Uterus (tissue), 3 donors: ENCODE measurements at regions not wholly inside any gene's neighbourhood (a gene's known extent, or its start where the extent isn't known, plus 50 kb on each side); places are given as distances from the start of the nearest gene placed in this dataset.

ENCODE experiments used
- DNase-seq, 2 donors: peaks; one replicate each; pipeline ENCODE4 v3.0.0-alpha.2; 2019 to 2020
- H3K27ac ChIP-seq, 2 donors: fragments of 200-600 bp; sonication (generic); 1 replicate in 1 of 2; 2 replicates in 1 of 2; pipeline ENCODE4 v1.5.1; 2016 to 2018
- H3K27me3 ChIP-seq, 2 donors: fragments of 200-600 bp; sonication (generic); one replicate each; pipeline ENCODE4 v1.5.1; 2018 to 2019; ENCODE audit warnings: control low read depth in 1 of 2
- H3K36me3 ChIP-seq, 2 donors: fragments of 200-600 bp; sonication (generic); one replicate each; pipeline ENCODE4 v1.5.1; 2019; ENCODE audit warnings: control low read depth in 1 of 2
- H3K4me1 ChIP-seq, 2 donors: fragments of 200-600 bp; sonication (generic); one replicate each; pipeline ENCODE4 v1.5.1; 2018 to 2019; ENCODE audit warnings: control low read depth in 1 of 2
- H3K4me3 ChIP-seq, 2 donors: fragments of 200-600 bp; sonication (generic); 1 replicate in 1 of 2; 2 replicates in 1 of 2; pipeline ENCODE4 v1.5.1; 2018 to 2019; ENCODE audit warnings: mild to moderate bottlenecking in 1 of 2
- H3K9me3 ChIP-seq, 2 donors: fragments of 200-600 bp; sonication (generic); one replicate each; pipeline ENCODE4 v1.5.1; 2019; ENCODE audit warnings: control low read depth in 1 of 2
- POLR2A ChIP-seq, 2 donors: fragments of 450-650 bp; IDR thresholded peaks; one replicate each; pipeline ENCODE4 v1.6.1; 2016; ENCODE audit warnings: antibody characterized with exemption in 2 of 2, mild to moderate bottlenecking in 1 of 2, moderate library complexity in 1 of 2
- intact Hi-C: fragments of 100-400 bp; cut with DNase I; formaldehyde crosslinking; loops from one replicate; pipeline ENCODE4 v1.15.1; 2023; ENCODE audit warnings: low total_unique reads
- TF ChIP-seq, protein P1 (sequence below), 4 experiments: fragments of 200-600 bp in 2 of 4; fragments of 450-650 bp in 2 of 4; sonication (generic) in 2 of 4; IDR thresholded peaks; one replicate each; pipeline ENCODE4 v1.5.1; 2016 to 2019; ENCODE audit warnings: antibody characterized with exemption in 4 of 4, mild to moderate bottlenecking in 2 of 4, moderate library complexity in 1 of 4
- donor health status: DM: yes; HTN: yes; CAD: no.

DNA sequence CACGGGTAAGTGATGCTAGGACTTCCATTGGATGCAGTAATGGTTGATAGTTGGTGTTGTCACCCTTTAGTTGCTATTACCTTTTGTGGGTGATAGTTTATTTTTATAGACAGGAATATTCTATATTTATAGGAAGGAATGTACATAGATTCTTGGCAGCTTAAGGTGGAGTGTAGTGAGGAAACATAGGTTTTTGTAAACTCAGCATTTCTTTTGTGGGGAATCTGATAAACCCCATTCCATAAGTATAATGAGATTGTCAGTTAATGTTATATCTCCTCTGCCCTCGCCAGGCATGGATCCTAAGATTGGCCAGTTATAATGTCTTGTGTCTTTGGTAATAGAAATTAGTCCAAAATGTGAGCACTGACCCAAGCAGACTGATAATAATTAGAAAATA is 262.7 kb downstream of the JRKL start:
- no peaks in the 10 kb centered on the region for H3K27me3 ChIP-seq
- H3K4me3 ChIP-seq: no peak overlapping the region
- intact Hi-C loops: no loop called here
- H3K36me3 ChIP-seq: no peaks in the 10 kb centered on the region
- DNase-seq: no peak
- H3K9me3 ChIP-seq: no peaks in the 10 kb centered on the region
- H3K4me1 ChIP-seq: no peaks in the 10 kb centered on the region
- H3K27ac ChIP-seq: no peak overlapping the region
- no peak for TF ChIP-seq POLR2A (IDR thresholded peaks at IDR 0.05)

DNA sequence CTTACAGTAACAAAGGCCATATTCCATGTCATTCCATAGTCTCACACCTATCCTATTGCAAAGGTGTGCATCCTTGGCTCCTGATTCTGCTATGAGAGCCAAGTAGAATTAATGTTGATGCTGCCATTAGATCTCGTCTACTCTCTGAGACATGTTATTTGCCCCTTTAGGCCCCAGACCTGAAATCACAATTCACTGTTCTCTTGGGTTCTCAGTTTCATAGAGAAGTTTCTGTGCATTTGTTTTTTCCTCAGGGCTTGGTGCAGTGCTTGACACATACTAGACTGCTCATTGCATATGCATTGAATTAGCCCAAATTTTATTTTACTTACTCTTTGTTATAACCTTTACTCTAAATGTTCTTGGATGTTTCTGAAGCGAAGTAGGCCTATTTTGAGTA is 265.7 kb downstream of the JRKL start:
- no peaks in the 10 kb centered on the region for H3K36me3 ChIP-seq
- H3K27ac ChIP-seq: no peak overlapping the region
- no peaks in the 10 kb centered on the region for H3K27me3 ChIP-seq
- no peaks in the 10 kb centered on the region for H3K4me1 ChIP-seq
- no peaks in the 10 kb centered on the region for H3K9me3 ChIP-seq
- intact Hi-C loops: no loop called here
- no peak overlapping the region for H3K4me3 ChIP-seq
- no peak for DNase-seq
- TF ChIP-seq, protein P1, sequence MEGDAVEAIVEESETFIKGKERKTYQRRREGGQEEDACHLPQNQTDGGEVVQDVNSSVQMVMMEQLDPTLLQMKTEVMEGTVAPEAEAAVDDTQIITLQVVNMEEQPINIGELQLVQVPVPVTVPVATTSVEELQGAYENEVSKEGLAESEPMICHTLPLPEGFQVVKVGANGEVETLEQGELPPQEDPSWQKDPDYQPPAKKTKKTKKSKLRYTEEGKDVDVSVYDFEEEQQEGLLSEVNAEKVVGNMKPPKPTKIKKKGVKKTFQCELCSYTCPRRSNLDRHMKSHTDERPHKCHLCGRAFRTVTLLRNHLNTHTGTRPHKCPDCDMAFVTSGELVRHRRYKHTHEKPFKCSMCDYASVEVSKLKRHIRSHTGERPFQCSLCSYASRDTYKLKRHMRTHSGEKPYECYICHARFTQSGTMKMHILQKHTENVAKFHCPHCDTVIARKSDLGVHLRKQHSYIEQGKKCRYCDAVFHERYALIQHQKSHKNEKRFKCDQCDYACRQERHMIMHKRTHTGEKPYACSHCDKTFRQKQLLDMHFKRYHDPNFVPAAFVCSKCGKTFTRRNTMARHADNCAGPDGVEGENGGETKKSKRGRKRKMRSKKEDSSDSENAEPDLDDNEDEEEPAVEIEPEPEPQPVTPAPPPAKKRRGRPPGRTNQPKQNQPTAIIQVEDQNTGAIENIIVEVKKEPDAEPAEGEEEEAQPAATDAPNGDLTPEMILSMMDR (IDR thresholded peaks at IDR 0.05): no peak
- TF ChIP-seq POLR2A (IDR thresholded peaks at IDR 0.05): no peak

DNA sequence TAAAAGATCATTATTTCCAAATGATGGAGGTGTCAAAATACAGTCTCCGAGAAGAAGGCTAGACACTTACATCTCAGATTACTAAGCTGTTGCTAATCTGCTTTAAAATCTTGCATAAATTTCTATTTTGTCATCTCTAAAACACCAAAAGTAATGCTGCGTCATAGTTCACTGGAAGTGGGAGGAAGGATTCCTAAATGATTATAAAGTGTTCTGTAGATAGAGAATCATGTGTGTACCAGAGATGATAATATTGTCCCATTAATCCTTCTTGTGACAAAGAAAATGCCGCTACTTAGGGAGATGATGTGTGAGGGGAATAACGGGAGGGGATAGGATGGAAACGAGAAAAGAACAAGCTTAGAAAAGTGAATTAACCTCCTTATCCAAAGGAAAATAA is 268.6 kb downstream of the JRKL start:
- no peaks in the 10 kb centered on the region for H3K36me3 ChIP-seq
- H3K9me3 ChIP-seq: no peaks in the 10 kb centered on the region
- intact Hi-C loops: no loop called here
- no peak overlapping the region for H3K27ac ChIP-seq
- H3K27me3 ChIP-seq: no peaks in the 10 kb centered on the region
- no peaks in the 10 kb centered on the region for H3K4me1 ChIP-seq
- no peak overlapping the region for H3K4me3 ChIP-seq
- no peak for DNase-seq
- TF ChIP-seq, protein P1 (IDR thresholded peaks at IDR 0.05): no peak
- no peak for TF ChIP-seq POLR2A (IDR thresholded peaks at IDR 0.05)

DNA sequence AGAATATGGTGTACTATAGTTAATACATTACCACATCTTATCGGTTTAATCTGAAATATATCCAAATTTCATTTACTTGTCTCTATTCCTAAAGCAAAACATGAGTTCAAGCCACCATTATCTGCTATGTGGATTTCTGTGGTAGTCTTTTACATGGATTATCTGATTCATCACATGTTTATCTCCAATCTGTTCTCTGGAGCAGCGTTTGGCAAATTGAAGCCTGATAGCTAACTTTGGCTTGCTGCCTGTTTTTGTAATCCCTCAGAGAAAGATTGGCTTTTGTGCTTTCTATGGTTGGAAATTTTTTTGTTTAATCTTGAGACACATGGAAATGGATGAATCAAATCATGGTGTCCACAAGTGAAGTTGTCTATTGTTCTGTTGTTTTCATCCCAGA is 274.3 kb downstream of the JRKL start:
- H3K27ac ChIP-seq: no peak overlapping the region
- no peaks in the 10 kb centered on the region for H3K9me3 ChIP-seq
- no peaks in the 10 kb centered on the region for H3K36me3 ChIP-seq
- no peak for DNase-seq
- no peaks in the 10 kb centered on the region for H3K4me1 ChIP-seq
- intact Hi-C loops: no loop called here
- no peak for TF ChIP-seq POLR2A (IDR thresholded peaks at IDR 0.05)
- TF ChIP-seq, protein P1 (IDR thresholded peaks at IDR 0.05): no peak
- H3K27me3 ChIP-seq: no peaks in the 10 kb centered on the region
- no peak overlapping the region for H3K4me3 ChIP-seq

DNA sequence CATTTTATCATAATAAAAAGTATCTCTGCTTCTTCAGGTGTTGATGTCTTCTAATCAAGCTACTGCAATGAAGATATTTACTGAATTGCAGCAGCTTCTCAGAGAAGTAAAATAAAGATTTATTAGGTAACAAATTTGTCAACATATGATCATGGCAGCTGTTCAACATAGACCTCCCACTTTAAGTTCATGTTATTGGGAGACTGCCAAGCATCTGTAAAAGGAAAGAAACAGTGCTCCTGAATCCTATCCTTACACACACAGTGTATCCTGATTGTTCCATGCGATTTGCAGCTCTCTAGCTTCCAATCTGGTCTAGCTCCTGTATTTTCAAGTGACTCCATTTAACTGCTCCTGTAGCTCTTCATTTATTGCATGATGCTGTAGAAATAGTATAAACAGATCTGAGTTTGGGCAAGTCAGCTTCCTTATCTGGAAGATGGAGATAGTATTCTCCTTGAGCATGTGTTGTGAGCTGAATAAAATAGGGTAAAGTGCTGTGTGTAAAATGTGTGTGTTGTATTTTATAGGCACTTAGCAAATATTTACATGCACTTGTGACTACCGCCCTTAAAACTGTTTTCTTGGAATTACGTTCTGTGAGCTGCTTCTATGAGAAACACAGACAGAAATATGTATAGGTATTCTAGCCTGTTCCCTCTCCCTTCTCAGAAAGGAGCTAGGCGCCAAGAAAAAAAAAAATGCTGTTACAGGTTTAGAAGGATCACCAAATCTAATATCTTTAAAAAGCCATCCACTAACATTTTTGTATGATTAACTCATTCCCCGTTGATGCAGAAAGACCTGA is 290.6 kb downstream of the JRKL start:
- no peak overlapping the region for H3K27ac ChIP-seq
- intact Hi-C loops: no loop called here
- H3K36me3 ChIP-seq: no peaks in the 10 kb centered on the region
- TF ChIP-seq, protein P1 (IDR thresholded peaks at IDR 0.05): no peak
- no peak for TF ChIP-seq POLR2A (IDR thresholded peaks at IDR 0.05)
- DNase-seq: no peak
- no peaks in the 10 kb centered on the region for H3K4me1 ChIP-seq
- H3K4me3 ChIP-seq: no peak overlapping the region
- no peaks in the 10 kb centered on the region for H3K27me3 ChIP-seq
- no peaks in the 10 kb centered on the region for H3K9me3 ChIP-seq
